ENCODE measurements at regions not wholly inside any gene's neighbourhood (a gene's known extent, or its start where the extent isn't known, plus 50 kb on each side); places are given as distances from the start of the nearest gene placed in this dataset.
A peak's percentile ranks its signal among the peaks of the same experiment; 100 is the strongest.
"Not testable (repeated sequence)": the region's sequence is repeated elsewhere in the genome, so short reads cannot be mapped to it uniquely, and the experiment has no call there.

- H2AFZ ChIP-seq (ENCODE audit: insufficient read depth, low read depth, low read length, poor library complexity, severe bottlenecking); H3K9ac ChIP-seq (ENCODE audit: insufficient read depth, low read length, poor library complexity, severe bottlenecking); H4K20me1 ChIP-seq (ENCODE audit: insufficient read depth, low read length); H3K9me3 Mint-ChIP-seq; H3K4me2 ChIP-seq (replicated peaks; ENCODE audit: extremely low read depth, low read length, poor library complexity, severe bottlenecking); H3K9me3 ChIP-seq (replicated peaks in 1 of 2; ENCODE audit: control insufficient read depth in 1 of 2, insufficient read depth in 1 of 2, low read length in 2 of 2); H3K4me1 Mint-ChIP-seq; H3K27ac ChIP-seq (ENCODE audit: low read depth in 1 of 2, low read length in 2 of 2); DNase-seq; H3K27me3 ChIP-seq (ENCODE audit: control insufficient read depth in 2 of 2, insufficient read depth in 2 of 2, low read length in 2 of 2); H3K27me3 Mint-ChIP-seq (ENCODE audit: low read depth in 3 of 3); H3K36me3 ChIP-seq (replicated peaks in 1 of 2; ENCODE audit: control insufficient read depth in 1 of 2, insufficient read depth in 2 of 2, low read length in 2 of 2); H3K27ac Mint-ChIP-seq; H3K4me3 ChIP-seq (replicated peaks in 1 of 3; ENCODE audit: low read depth in 2 of 3, low read length in 3 of 3); H3K79me2 ChIP-seq (ENCODE audit: insufficient read depth, low read length); H3K36me3 Mint-ChIP-seq; intact Hi-C loops (cut with micrococcal nuclease); H3K4me3 Mint-ChIP-seq; H3K4me1 ChIP-seq (ENCODE audit: control insufficient read depth in 1 of 2, insufficient read depth in 2 of 2, low read length in 2 of 2): not testable (repeated sequence)
- 92% methylated on average over 2 of the region's 2 CpGs for WGBS (ENCODE audit: insufficient coverage)
These were observed 186.4 kb upstream of the OSBPL11 start for GRCh38 chr3:125781678-125782077.

- H3K4me1 ChIP-seq (ENCODE audit: control insufficient read depth in 1 of 2, insufficient read depth in 2 of 2, low read length in 2 of 2); DNase-seq; H3K27ac ChIP-seq (ENCODE audit: low read depth in 1 of 2, low read length in 2 of 2); H3K9me3 ChIP-seq (replicated peaks in 1 of 2; ENCODE audit: control insufficient read depth in 1 of 2, insufficient read depth in 1 of 2, low read length in 2 of 2); H3K4me2 ChIP-seq (replicated peaks; ENCODE audit: extremely low read depth, low read length, poor library complexity, severe bottlenecking); H3K27ac Mint-ChIP-seq; H3K4me3 ChIP-seq (replicated peaks in 1 of 3; ENCODE audit: low read depth in 2 of 3, low read length in 3 of 3); H4K20me1 ChIP-seq (ENCODE audit: insufficient read depth, low read length); H3K36me3 Mint-ChIP-seq; H3K27me3 ChIP-seq (ENCODE audit: control insufficient read depth in 2 of 2, insufficient read depth in 2 of 2, low read length in 2 of 2); H3K36me3 ChIP-seq (replicated peaks in 1 of 2; ENCODE audit: control insufficient read depth in 1 of 2, insufficient read depth in 2 of 2, low read length in 2 of 2); H3K9ac ChIP-seq (ENCODE audit: insufficient read depth, low read length, poor library complexity, severe bottlenecking); intact Hi-C loops (cut with micrococcal nuclease); H3K4me3 Mint-ChIP-seq; H3K4me1 Mint-ChIP-seq; H3K79me2 ChIP-seq (ENCODE audit: insufficient read depth, low read length); H2AFZ ChIP-seq (ENCODE audit: insufficient read depth, low read depth, low read length, poor library complexity, severe bottlenecking): not testable (repeated sequence)
- H3K27me3 Mint-ChIP-seq (ENCODE audit: low read depth in 3 of 3), result peaks cover 3 to 12% (median 12%) of the 10 kb centered on the region in 3 donors
- H3K9me3 Mint-ChIP-seq, result peaks cover 0 to 10% (median 2%) of the 10 kb centered on the region in 7 donors
- 92% methylated on average over 2 of the region's 3 CpGs for WGBS (ENCODE audit: insufficient coverage)
These were observed 178.7 kb upstream of the ROPN1B start for GRCh38 chr3:125790312-125790711.

- H3K4me3 Mint-ChIP-seq; H3K36me3 ChIP-seq (replicated peaks in 1 of 2; ENCODE audit: control insufficient read depth in 1 of 2, insufficient read depth in 2 of 2, low read length in 2 of 2); H4K20me1 ChIP-seq (ENCODE audit: insufficient read depth, low read length); DNase-seq; H3K27me3 ChIP-seq (ENCODE audit: control insufficient read depth in 2 of 2, insufficient read depth in 2 of 2, low read length in 2 of 2); H3K4me1 ChIP-seq (ENCODE audit: control insufficient read depth in 1 of 2, insufficient read depth in 2 of 2, low read length in 2 of 2); H3K9ac ChIP-seq (ENCODE audit: insufficient read depth, low read length, poor library complexity, severe bottlenecking); H3K4me3 ChIP-seq (replicated peaks in 1 of 3; ENCODE audit: low read depth in 2 of 3, low read length in 3 of 3); intact Hi-C loops (cut with micrococcal nuclease); H3K27ac ChIP-seq (ENCODE audit: low read depth in 1 of 2, low read length in 2 of 2); H3K9me3 ChIP-seq (replicated peaks in 1 of 2; ENCODE audit: control insufficient read depth in 1 of 2, insufficient read depth in 1 of 2, low read length in 2 of 2); H3K36me3 Mint-ChIP-seq; H3K4me1 Mint-ChIP-seq; H2AFZ ChIP-seq (ENCODE audit: insufficient read depth, low read depth, low read length, poor library complexity, severe bottlenecking); H3K4me2 ChIP-seq (replicated peaks; ENCODE audit: extremely low read depth, low read length, poor library complexity, severe bottlenecking); H3K79me2 ChIP-seq (ENCODE audit: insufficient read depth, low read length); H3K27ac Mint-ChIP-seq: not testable (repeated sequence)
- H3K9me3 Mint-ChIP-seq, result peaks cover 0 to 10% (median 2%) of the 10 kb centered on the region in 7 donors
- 100% methylated on average over 1 of the region's 1 CpG for WGBS (ENCODE audit: insufficient coverage)
- peaks cover 3 to 15% (median 12%) of the 10 kb centered on the region in 3 donors for H3K27me3 Mint-ChIP-seq (ENCODE audit: low read depth in 3 of 3)
These were observed 178.0 kb upstream of the ROPN1B start for GRCh38 chr3:125791021-125791420.

GRCh38 chr3:125810010-125810409 lies 159.0 kb upstream of the ROPN1B start:
- H3K9me3 ChIP-seq (replicated peaks in 1 of 2; ENCODE audit: control insufficient read depth in 1 of 2, insufficient read depth in 1 of 2, low read length in 2 of 2), result peaks cover 20 to 21% of the 10 kb centered on the region in 2 donors
- WGBS (ENCODE audit: insufficient coverage), result 63% methylated on average over 2 of the region's 4 CpGs
- H4K20me1 ChIP-seq (ENCODE audit: insufficient read depth, low read length); H3K9ac ChIP-seq (ENCODE audit: insufficient read depth, low read length, poor library complexity, severe bottlenecking); H3K36me3 Mint-ChIP-seq; H3K79me2 ChIP-seq (ENCODE audit: insufficient read depth, low read length); H2AFZ ChIP-seq (ENCODE audit: insufficient read depth, low read depth, low read length, poor library complexity, severe bottlenecking); H3K27me3 ChIP-seq (ENCODE audit: control insufficient read depth in 2 of 2, insufficient read depth in 2 of 2, low read length in 2 of 2); DNase-seq; H3K4me3 ChIP-seq (replicated peaks in 1 of 3; ENCODE audit: low read depth in 2 of 3, low read length in 3 of 3); H3K4me1 ChIP-seq (ENCODE audit: control insufficient read depth in 1 of 2, insufficient read depth in 2 of 2, low read length in 2 of 2); H3K4me2 ChIP-seq (replicated peaks; ENCODE audit: extremely low read depth, low read length, poor library complexity, severe bottlenecking); H3K27me3 Mint-ChIP-seq (ENCODE audit: low read depth in 3 of 3); H3K36me3 ChIP-seq (replicated peaks in 1 of 2; ENCODE audit: control insufficient read depth in 1 of 2, insufficient read depth in 2 of 2, low read length in 2 of 2); intact Hi-C loops (cut with micrococcal nuclease); H3K27ac ChIP-seq (ENCODE audit: low read depth in 1 of 2, low read length in 2 of 2); H3K4me1 Mint-ChIP-seq; H3K4me3 Mint-ChIP-seq: not testable (repeated sequence)
- Mint-ChIP-seq H3K9me3 (peaks cover 33 to 48% (median 45%) of the 10 kb centered on the region in 7 donors), H3K27ac (peak overlapping the region in 1 of 7 donors; percentile 66)
